ENCODE measurements at regions not wholly inside any gene's neighbourhood (a gene's known extent, or its start where the extent isn't known, plus 50 kb on each side); places are given as distances from the start of the nearest gene placed in this dataset.

GRCh38 chr21:15624646-15625045 is 105.1 kb upstream of the USP25 start:
- intact Hi-C loops (cut with micrococcal nuclease): no loop called here
- no peaks in the 10 kb centered on the region for H4K20me1 ChIP-seq (ENCODE audit: insufficient read depth, low read length)
- 100% methylated on average over 2 of the region's 2 CpGs for WGBS (ENCODE audit: insufficient coverage)
- no peaks in the 10 kb centered on the region for H3K36me3 Mint-ChIP-seq
- no peak overlapping the region for H3K9ac ChIP-seq (ENCODE audit: insufficient read depth, low read length, poor library complexity, severe bottlenecking)
- H3K4me3 Mint-ChIP-seq: no peak overlapping the region
- H3K27me3 ChIP-seq (ENCODE audit: control insufficient read depth in 2 of 2, insufficient read depth in 2 of 2, low read length in 2 of 2): no peaks in the 10 kb centered on the region
- H3K27me3 Mint-ChIP-seq (ENCODE audit: low read depth in 3 of 3): no peaks in the 10 kb centered on the region
- peaks cover 10% of the 10 kb centered on the region for H3K4me1 Mint-ChIP-seq
- no peak overlapping the region for H3K27ac Mint-ChIP-seq
- no peak for DNase-seq
- no peak for TF ChIP-seq CTCF (IDR thresholded peaks at IDR 0.05)
- no peaks in the 10 kb centered on the region for H3K36me3 ChIP-seq (replicated peaks in 1 of 2; ENCODE audit: control insufficient read depth in 1 of 2, insufficient read depth in 2 of 2, low read length in 2 of 2)
- no peaks in the 10 kb centered on the region for H3K79me2 ChIP-seq (ENCODE audit: insufficient read depth, low read length)
- H3K4me1 ChIP-seq (ENCODE audit: control insufficient read depth in 1 of 2, insufficient read depth in 2 of 2, low read length in 2 of 2): peaks cover 5 to 12% of the 10 kb centered on the region in 2 donors
- no peak overlapping the region for H2AFZ ChIP-seq (ENCODE audit: insufficient read depth, low read depth, low read length, poor library complexity, severe bottlenecking)
- no peak overlapping the region for H3K27ac ChIP-seq (ENCODE audit: low read depth in 1 of 2, low read length in 2 of 2)
- H3K4me3 ChIP-seq (replicated peaks in 1 of 3; ENCODE audit: low read depth in 2 of 3, low read length in 3 of 3): no peak overlapping the region
- no peak overlapping the region for H3K4me2 ChIP-seq (replicated peaks; ENCODE audit: extremely low read depth, low read length, poor library complexity, severe bottlenecking)
- H3K9me3 ChIP-seq (replicated peaks in 1 of 2; ENCODE audit: control insufficient read depth in 1 of 2, insufficient read depth in 1 of 2, low read length in 2 of 2): no peaks in the 10 kb centered on the region
- H3K9me3 Mint-ChIP-seq: peaks cover 0 to 8% (median 0%) of the 10 kb centered on the region in 7 donors

GRCh38 chr21:15625363-15625762 is 104.4 kb upstream of the USP25 start:
- H3K36me3 ChIP-seq (replicated peaks in 1 of 2; ENCODE audit: control insufficient read depth in 1 of 2, insufficient read depth in 2 of 2, low read length in 2 of 2): no peaks in the 10 kb centered on the region

More at GRCh38 chr21:15625363-15625762, 104.4 kb upstream of the USP25 start:
- no peaks in the 10 kb centered on the region for H3K27me3 ChIP-seq (ENCODE audit: control insufficient read depth in 2 of 2, insufficient read depth in 2 of 2, low read length in 2 of 2)
- Mint-ChIP-seq H3K4me1 (peaks cover 10% of the 10 kb centered on the region), H3K27me3 (ENCODE audit: low read depth in 3 of 3) (no peaks in the 10 kb centered on the region), H3K4me3 (no peak overlapping the region), H3K27ac (peak overlapping the region in 2 of 7 donors; percentile 0 to 50), H3K36me3 (no peaks in the 10 kb centered on the region), H3K9me3 (peaks cover 0 to 8% (median 0%) of the 10 kb centered on the region in 7 donors)
- TF ChIP-seq CTCF (IDR thresholded peaks at IDR 0.05): no peak
- no peaks in the 10 kb centered on the region for H4K20me1 ChIP-seq (ENCODE audit: insufficient read depth, low read length)
- H3K9ac ChIP-seq (ENCODE audit: insufficient read depth, low read length, poor library complexity, severe bottlenecking): no peak overlapping the region
- no peaks in the 10 kb centered on the region for H3K9me3 ChIP-seq (replicated peaks in 1 of 2; ENCODE audit: control insufficient read depth in 1 of 2, insufficient read depth in 1 of 2, low read length in 2 of 2)
- no peak overlapping the region for H3K4me3 ChIP-seq (replicated peaks in 1 of 3; ENCODE audit: low read depth in 2 of 3, low read length in 3 of 3)
- H3K79me2 ChIP-seq (ENCODE audit: insufficient read depth, low read length): no peaks in the 10 kb centered on the region
- H3K4me2 ChIP-seq (replicated peaks; ENCODE audit: extremely low read depth, low read length, poor library complexity, severe bottlenecking): no peak overlapping the region
- H2AFZ ChIP-seq (ENCODE audit: insufficient read depth, low read depth, low read length, poor library complexity, severe bottlenecking): no peak overlapping the region
- peaks cover 5 to 12% of the 10 kb centered on the region in 2 donors for H3K4me1 ChIP-seq (ENCODE audit: control insufficient read depth in 1 of 2, insufficient read depth in 2 of 2, low read length in 2 of 2)
- no CpG with 5 or more reads among the region's 3 CpGs for WGBS (ENCODE audit: insufficient coverage)
- DNase-seq: no peak
- no peak overlapping the region for H3K27ac ChIP-seq (ENCODE audit: low read depth in 1 of 2, low read length in 2 of 2)
- intact Hi-C loops (cut with micrococcal nuclease): no loop called here

All from CD14-positive monocyte (primary cell).